Erythroblast (primary cell): ENCODE measurements at regions not wholly inside any gene's neighbourhood (a gene's known extent, or its start where the extent isn't known, plus 50 kb on each side); places are given as distances from the start of the nearest gene placed in this dataset.

Experiments
- GATA1 ChIP-seq: IDR thresholded peaks from 2 replicates; pipeline ENCODE4 v1.6.1; 2011; ENCODE audit warnings: low read depth, mild to moderate bottlenecking, control low read depth, low read length, moderate library complexity
- POLR2A ChIP-seq: IDR thresholded peaks from 2 replicates; pipeline ENCODE4 v1.6.1; 2011; ENCODE audit warnings: mild to moderate bottlenecking, low read length

DNA sequence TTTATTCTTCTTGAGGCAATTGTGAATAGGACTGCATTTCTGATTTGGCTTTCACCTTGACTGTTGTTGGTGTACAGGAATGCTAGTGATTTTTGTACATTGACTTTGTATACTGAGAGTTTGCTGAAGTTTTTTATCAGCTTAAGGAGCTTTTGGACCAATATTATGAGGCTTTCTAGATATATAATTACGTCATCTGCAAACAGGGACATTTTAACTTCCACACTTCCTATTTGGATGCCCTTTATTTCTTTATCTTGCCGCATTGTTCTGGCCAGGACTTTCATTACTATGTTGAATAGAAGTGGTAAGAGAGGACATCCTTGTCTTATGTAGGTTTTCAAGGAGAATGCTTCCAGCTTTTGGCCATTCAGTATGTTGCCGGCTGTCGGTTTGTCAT is 425.4 kb upstream of the CHAC2 start:
- TF ChIP-seq POLR2A: no peak
- TF ChIP-seq GATA1: no peak
